ENCODE measurements at regions not wholly inside any gene's neighbourhood (a gene's known extent, or its start where the extent isn't known, plus 50 kb on each side); places are given as distances from the start of the nearest gene placed in this dataset.
"Not testable (repeated sequence)": the region's sequence is repeated elsewhere in the genome, so short reads cannot be mapped to it uniquely, and the experiment has no call there.

DNA sequence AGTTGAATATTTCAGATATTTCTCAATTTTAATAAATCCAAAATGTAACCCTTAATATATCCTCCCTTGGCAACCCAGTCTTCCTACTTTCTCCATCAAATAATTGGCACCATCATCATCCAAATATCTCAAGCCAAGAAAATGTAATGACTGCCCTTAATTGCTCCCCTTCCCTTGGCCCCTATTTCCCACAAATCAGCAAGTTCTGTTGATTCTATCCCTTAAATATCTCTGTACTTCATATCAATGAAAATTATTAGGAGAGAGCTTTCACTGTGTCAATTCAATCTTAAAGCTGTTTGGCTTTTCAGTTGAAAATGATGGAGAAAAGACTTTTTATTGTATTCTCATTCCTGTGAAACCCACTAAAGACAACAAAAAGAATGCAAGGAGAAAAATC is 349.8 kb downstream of the HINT1 start:
- DNase-seq = no peak

DNA sequence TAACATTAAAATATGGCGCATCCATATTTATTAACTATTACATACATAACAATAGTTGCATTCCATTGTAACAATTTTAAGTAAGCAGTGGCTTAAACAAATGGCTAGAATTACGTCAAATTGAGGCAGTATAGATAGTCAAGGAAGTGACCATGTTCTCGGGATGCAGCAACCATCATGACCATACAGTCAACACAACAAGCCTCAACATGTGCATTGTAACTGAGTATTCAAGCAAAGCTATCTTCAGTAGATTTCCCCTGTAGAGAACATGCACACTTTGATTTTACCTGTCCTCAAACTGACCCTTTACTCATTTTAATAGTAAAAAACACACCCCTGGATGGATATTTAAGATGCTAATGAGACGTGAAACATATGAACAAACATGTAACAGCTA is 356.4 kb downstream of the HINT1 start:
- DNase-seq = no peak

DNA sequence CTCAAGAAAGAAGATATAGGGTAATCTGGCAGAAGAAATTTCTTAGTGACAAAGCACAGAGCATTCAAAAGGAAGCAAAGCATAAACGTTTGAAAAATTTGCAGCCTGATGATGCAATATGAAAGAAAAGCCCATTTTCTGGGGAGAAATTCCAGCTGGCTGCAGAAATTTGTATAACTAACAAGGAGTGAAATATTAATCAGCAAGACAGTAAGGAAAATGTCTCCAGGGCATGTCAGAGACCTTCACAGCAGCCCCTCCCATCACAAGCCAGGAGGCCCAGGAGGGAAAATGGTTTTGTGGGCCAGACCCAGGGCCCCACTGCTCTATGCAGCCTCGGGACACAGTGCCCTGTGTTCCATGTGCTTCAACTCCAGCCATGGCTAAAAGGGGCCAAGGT is 359.4 kb downstream of the HINT1 start:
- DNase-seq = no peak

DNA sequence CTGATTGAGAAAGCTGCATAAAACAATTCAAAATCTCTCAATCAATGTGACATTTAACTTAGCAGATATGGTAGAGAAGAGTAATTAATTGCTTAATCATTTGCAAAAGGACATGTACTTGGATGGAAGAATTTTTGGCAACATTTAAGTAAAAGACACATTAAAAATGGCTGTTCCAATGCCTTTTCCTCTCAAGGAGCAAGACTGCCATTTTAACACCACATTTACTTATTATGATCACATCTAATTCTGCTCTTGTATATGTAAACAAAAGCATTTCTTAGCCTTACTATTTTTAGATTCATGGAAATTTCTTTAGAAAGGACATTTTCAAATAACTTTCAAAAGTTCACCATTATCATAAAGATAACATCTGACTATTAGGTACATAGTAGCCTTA is 360.0 kb downstream of the HINT1 start:
- DNase-seq = no peak

DNA sequence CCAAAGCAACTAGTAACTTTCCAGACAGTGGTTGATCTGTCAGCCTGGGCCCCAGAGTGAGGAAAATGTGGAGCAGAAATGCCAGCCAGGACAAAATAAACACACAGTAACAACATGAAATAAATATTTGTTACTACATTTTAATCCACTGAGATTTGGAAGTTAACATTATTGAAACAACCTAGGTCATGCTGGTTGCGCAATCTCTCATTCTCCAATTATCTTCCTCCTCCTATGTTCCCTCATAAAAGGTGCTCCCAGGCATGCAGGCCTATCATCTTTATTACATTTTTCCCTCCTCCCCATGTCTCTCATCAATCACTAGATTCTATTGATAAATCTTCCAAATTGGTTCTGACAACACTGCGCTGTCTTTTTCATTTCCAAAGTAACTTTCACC is 363.1 kb downstream of the HINT1 start:
- DNase-seq = no peak

DNA sequence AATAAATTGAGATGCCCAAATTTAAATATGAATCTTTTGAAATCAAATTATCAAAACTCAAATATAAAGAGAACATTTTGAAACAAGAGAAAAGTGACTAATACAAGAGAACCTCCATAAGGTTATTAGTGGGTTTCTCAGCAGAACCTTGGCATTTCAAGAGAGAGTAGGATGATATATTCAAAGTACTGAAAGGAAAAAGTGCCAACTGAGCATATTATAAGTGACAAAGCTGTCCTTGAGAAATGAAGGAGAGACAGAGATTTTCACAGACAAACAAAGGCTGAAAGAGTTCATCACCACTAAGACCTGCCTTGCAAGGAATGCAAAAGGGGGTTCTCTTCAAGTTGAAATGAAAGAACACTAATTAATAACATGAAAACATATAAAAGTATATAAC is 366.0 kb downstream of the HINT1 start:
- DNase-seq = no peak

DNA sequence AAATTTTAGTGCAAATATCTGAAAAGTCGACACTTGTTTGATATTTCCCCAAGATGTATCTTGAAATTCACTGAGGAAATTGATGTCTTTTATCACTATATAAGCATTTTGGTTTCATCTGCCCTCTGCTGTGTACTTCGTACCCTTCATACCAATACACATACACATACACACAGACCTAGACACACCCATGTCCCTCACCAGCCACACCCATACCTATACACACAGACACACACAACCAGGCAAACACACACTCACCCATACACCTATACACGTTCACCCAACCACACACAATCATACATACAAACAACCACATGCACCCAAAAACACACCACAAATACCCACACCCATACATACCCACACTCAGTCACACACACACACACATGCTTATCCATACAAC is 367.8 kb downstream of the HINT1 start:
- DNase-seq = no peak

DNA sequence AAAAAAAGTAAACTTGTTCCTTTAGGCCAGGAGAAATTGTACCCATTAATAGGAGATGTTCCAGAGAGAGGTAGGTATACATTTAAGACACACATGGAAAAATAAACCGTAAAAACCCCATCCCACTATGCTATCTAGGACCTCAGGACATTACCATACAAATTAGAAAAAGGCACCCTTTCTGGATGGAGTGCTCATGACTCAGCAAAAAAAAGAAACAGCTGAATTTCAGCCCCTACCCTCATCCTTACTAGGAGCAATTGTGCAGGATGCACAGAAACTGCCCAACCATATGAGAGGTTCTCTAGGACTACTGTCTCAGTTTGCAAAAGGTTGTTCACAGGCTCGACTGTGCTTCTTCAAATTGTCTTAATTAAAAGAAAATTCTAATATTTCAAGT is 368.2 kb downstream of the HINT1 start:
- no peak for DNase-seq

DNA sequence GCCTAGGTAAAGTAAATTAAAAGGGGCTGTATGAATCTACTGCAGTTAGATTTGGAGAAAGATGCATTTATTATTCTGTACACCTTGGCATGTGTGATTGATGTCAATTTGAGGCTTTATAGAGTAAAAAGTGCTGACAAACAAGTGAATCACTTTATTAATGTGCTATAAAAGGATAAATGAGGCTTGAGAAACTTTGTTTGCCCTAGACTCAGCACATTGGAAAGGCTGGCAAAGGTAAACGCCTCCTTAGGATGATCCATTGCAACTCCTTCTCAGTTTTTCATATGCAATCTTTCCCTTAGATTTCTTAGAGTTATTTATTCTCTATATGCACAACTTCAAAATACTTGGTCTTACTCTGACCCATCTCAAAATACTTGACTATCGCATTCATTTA is 369.0 kb downstream of the HINT1 start:
- no peak for DNase-seq

DNA sequence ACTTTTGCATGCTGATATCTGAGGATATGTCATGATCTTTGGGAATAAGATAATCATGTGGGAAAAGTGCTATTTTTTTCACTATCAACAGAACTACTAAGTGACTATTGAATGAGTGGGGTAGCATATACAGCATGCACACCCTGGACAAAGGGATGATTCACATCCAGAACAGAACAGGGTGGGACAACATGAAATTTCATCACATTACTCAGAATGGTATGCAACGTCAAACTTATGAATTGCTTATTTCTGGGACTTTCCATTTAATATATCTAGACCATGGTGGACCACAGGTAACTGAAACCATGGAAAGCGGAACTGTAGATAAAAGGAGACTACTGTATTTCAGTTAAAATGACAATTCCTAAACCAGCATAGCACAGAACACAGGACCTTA is 370.0 kb downstream of the HINT1 start:
- no peak for DNase-seq

DNA sequence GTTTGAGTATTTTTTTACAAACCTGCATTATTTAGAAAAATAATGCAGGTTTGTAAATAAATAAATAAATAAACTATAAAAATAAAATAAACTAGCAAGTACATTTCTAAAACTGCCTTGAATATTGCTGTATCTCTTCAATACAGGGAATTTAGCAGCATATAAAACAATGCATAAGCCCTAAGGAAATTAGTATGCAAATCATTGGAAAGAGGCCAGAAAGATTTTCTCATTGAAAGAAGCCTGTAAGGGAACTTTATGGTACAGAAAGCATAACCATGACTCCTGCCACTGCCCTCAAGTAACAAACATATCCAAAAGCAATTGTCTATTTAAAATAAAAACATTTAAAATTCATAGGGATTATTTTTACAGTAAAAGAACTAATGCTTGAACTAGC is 387.3 kb downstream of the HINT1 start:
- DNase-seq = no peak

DNA sequence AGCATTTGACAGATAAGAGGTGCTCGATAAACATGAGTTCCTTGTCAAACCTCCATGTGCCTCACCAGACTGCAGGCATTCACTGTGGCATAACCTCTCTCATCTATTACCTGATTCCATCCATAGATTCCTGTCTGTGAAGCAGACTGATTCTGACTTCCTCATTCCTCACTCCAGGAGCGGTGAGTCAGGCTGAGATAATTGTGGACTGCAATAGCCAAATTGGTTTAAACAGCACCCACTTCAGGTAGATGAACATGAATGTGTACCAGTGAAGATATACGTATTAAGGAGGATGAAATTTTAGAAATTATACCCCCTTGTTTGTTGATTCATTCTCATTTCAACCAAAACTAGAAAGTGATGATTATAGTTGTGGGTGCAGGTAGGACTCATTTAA is 391.2 kb downstream of the HINT1 start:
- DNase-seq = no peak

DNA sequence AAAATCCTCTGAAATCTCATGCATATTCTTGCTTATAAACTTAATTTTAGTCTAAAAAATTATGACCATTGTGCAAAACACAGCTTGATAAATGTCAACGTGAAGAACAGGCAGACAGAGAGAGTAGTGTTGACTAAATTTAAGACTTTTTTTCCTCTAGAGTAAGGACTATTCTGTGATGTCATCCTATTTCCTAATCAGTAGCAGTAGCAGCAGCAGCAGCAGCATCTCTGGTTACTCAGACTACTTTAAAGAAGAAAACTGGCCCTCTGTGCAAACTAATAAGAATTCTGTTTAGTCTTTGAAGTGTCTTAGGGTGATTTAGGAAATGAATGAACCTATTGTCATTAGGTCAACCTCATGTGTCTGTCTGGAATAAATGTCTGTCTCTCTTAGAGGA is 403.0 kb downstream of the HINT1 start:
- DNase-seq = no peak

DNA sequence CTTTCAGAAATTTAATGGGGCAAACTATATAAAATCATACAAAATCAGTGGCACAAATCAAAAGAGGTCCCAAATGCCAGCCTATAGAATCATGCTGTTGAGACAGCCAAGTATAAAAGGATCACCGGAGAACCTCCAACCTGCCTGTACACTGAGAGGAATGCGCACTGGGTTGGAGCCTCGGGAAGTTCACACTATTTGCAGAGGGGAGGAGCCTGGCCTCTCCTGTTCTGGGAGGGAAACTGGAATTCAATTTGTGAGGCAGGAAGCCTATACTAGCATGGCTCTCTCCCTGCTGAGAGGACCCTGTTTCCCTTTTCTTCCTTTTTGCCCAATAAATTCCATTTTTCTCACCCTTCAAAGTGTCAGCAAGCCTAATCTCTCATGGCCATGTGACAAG is 406.0 kb downstream of the HINT1 start:
- no peak for DNase-seq

DNA sequence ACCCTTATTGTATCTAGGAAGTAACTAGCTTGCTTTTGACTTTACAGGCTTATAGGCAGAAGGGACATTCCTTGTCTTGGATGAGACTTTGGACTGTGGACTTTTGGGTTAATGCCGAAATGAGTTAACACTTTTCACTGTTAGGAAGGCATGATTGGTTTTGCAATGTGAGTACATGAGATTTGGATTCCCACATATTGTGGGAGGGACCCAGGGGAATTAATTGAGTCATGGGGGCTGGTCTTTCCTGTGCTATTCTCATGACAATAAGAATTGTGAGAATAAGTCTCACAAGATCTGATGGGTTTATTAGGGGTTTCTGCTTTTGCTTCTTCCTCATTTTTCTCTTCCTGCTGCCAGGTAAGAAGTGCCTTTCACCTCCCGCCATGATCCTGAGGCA is 417.5 kb downstream of the HINT1 start:
- DNase-seq = no peak

DNA sequence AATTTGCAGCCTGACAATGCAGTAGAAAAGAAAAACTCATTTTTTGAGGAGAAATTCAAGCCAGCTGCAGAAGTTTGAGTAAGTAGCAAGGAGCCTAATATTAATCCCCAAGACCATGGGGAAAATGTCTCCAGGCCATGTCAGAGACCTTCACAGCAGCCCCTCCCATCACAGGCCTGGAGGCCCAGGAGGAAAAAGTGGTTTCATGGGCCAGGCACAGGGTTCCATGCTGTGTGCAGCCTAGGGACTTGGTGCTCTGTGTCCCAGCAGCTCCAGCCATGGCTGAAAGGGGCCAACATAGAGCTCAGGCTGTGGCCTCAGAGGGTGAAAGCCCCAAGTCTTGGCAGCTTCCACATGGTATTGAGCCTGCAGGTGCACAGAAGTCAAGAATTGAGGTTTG is 418.4 kb downstream of the HINT1 start:
- DNase-seq = not testable (repeated sequence)

DNA sequence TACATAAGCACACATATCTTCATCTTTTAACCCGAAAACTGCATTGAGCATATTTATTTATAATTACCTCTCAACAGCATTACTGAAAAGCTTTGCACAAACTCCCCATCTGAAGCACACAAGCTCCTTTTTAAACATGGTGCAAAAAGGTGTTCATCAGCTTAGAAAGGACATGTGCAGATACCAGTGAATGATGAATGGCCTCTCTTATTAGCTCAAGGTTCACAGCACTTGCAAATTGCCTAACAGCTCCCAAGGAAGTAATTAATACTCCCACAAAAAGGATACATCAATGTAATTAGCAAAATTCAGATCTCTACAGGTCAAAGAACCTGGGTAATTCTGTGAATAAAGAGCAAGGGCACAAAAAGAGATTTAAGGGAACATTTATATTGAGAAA is 422.0 kb downstream of the HINT1 start:
- DNase-seq = no peak

DNA sequence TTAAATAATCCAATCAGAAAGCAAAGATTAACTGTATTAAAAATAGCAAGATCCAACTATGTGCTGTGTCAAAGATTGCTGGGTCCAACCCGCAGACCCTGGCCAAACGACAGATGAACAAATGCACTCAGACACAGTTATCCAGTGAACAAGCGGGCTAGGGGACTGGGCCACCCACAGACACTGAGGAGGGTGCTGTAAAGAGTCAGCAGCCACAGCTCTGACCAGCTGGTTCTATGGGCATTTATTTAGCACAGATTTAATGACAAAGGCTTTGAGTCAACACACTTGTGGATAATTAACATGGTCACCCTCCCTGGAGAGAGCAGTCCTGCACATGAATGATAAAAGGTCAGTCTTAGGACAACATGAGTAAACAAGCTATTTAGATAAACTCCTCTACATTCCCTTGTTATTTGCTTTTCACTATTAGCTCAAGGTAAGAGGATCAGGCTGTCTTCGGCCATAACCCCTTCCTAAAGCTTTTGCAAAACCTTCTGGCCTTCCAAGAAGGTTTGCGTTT is 424.9 kb downstream of the HINT1 start:
- DNase-seq = no peak

DNA sequence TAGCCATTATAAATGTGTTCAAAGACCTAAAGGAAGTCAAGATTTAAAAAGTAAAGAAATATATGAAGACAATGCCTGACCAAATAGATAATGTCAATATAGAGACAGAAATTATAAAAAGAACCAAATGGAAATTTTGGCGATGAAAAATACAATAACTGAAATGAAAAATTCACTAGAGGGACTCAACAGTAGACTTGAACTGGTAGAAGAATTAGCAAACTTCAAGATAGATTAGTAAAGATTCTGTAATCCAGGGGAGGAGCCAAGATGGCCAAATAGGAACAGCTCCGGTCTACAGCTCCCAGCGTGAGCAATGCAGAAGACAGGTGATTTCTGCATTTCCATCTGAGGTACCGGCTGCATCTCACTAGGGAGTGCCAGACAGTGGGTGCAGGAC is 433.2 kb downstream of the HINT1 start:
- no peak for DNase-seq

DNA sequence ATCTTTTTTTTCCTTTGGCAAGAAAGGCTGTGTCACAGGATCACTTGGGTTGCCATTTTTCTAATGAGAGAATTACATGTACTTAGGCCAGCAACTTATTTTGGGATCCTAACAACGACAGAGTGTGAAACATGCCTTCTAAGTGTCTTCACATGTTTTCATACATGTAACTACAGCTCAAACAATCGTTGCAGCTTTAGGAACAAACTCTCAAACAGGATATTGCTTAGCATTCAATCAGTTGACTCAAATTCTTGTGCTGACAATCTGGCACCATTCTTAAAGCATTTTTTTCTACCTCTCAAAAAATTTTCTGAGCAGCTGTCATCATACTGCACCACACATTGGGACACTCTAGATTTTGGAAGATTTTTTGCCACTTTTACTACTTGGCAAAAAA is 435.5 kb downstream of the HINT1 start:
- no peak for DNase-seq

DNA sequence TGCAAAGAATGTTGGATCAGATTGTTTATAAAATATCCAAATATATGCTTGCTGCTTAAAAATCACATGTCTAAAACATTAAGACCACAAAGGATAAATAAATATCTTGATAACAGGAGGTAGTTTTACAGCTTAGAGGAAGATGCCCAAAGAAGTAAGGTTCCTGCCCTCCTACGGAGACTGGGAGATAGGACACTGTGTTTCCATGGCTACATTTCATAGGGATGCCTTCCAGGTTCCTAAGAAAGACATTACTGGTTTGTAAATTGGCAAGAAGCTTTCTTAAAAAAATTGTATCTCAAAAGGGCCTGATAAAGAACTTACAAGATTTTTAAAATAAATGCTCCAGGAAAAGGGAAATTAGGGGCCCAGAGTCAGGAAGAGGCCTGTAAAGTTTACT is 437.2 kb downstream of the HINT1 start:
- DNase-seq = no peak

DNA sequence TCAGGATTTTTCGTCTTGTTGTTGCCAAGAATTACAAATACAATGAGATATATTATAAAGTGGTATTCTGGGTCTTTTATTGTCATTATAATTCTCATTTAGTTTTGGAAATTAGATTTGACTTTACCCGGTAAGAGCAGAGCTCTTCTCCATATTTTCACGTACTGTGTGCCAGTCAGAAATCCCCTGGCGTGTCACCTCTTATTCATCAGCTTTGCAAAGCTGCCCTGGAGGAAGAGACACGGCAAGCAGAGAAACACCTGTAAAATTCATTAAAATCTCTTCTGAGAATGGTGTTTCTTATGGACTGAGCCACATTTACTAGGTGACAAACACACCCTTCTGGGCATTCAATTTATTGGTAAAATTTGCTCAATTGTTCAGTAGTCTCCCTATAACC is 440.4 kb downstream of the HINT1 start:
- DNase-seq = no peak

DNA sequence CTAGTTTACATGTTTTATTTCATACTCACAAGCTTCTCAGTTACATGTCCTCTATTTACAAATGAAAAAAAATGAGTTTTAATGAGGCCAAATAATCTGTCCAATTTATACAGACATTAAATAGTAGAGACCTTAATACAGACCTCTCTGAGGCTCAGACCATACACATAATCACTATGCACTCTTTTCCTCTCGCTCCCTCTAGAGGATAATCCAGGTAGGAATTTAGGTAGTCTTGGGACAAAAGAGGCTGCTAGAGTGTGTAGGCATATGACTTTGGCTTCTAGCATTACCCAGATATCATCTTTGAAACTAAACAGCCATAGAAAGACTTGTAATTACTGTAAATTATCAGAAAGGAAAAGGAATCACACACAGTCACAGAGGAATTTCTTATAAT is 444.7 kb downstream of the HINT1 start:
- no peak for DNase-seq

DNA sequence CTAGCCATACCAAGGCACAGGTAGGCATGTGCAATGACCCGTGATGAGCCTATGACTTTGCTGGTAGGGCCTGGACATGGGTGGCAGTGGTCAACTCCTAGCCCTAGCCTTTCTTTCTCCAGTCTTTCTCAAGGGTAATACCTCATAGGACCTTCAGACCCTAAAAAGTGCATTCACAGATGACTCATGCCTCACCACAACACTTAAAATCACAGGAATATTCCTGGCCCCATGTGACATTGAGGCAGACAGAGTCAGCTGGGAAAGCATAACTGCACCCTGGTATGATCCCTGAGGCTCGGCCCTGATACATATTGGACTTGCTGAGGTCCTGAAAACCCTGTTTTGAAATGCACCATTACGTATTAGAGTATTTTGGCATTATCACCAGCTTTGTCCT is 449.5 kb downstream of the HINT1 start:
- DNase-seq = no peak

DNA sequence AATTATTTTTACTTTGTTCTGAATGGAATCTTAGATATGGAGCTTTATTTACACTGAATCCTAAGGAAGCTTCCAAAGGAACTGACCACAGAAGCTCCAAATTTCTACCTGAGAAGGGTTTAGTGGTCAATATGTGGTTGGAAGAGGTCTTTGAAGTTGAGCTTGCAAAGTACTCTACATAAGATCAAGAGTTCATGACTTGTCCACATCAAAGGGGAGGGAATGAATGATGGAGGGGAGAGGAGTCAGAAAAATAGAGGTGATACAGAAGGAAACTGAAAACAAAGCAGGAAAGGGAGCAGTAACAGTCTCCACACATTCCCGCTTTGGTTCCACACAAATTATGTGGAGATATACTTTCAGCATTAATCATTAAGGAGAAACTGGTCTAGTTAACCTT is 450.9 kb downstream of the HINT1 start:
- no peak for DNase-seq

DNA sequence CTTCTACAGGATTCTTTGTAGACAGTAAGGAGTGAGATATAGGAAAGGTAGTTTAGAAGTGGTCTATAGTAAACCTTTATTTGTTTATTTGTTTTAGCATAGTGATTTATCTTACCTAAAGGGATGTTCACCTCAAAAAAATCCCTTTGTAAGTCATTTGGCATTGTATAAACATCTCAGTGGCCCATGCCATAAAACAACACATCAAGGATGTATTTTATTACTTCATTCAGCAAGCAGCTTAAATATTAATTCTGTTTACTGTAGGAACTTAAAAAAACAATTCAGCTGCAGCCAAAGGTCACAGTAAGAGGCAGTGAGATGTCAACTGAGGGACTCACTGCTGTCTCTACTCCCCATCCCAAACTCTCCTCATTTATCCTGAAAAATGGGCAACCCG is 452.7 kb downstream of the HINT1 start:
- no peak for DNase-seq

All from NK-92 treated with Interleukin-12 subunit alpha and Interleukin-12 subunit beta, amount 100 ng/mL, for 24 hours (cell line).